Lung (tissue), 11 donors: ENCODE measurements at regions not wholly inside any gene's neighbourhood (a gene's known extent, or its start where the extent isn't known, plus 50 kb on each side); places are given as distances from the start of the nearest gene placed in this dataset.

Source experiments
- ATAC-seq: fragments of 200-7000 bp; cut with Tn5 transposase; one replicate; pipeline ENCODE4 v1.9.1; 2020; ENCODE audit warnings: moderate number of reproducible peaks; ENCODE audit not compliant: insufficient read depth, low FRiP score
- DNase-seq, 3 donors: peaks; one replicate each; pipeline ENCODE4 v3.0.0-alpha.2; 2013 to 2017
- H3K27ac ChIP-seq, 2 donors: one replicate each; pipeline ENCODE4 v1.5.1; 2013; ENCODE audit warnings: mild to moderate bottlenecking in 2 of 2, moderate library complexity in 2 of 2, control low read depth in 1 of 2, inconsistent platforms in 1 of 2, low read depth in 1 of 2, low read length in 1 of 2
- H3K27me3 ChIP-seq, 3 donors: one replicate each; pipeline ENCODE4 v1.5.1; 2013; ENCODE audit warnings: low read length in 2 of 3; ENCODE audit not compliant: control insufficient read depth in 3 of 3, insufficient read depth in 3 of 3
- H3K36me3 ChIP-seq, 4 donors: one replicate each; pipeline ENCODE4 v1.5.1; 2013; ENCODE audit warnings: low read length in 4 of 4, mild to moderate bottlenecking in 1 of 4, moderate library complexity in 1 of 4; ENCODE audit not compliant: control insufficient read depth in 4 of 4, insufficient read depth in 4 of 4
- H3K4me1 ChIP-seq, 5 donors: one replicate each; pipeline ENCODE4 v1.5.1; 2013; ENCODE audit warnings: low read length in 5 of 5, mild to moderate bottlenecking in 2 of 5, moderate library complexity in 1 of 5; ENCODE audit not compliant: control insufficient read depth in 5 of 5, insufficient read depth in 5 of 5
- H3K4me3 ChIP-seq: one replicate; pipeline ENCODE4 v1.5.1; 2013; ENCODE audit warnings: mild to moderate bottlenecking, control low read depth, moderate library complexity
- H3K9ac ChIP-seq, 2 donors: one replicate each; pipeline ENCODE4 v1.5.1; 2013; ENCODE audit warnings: low read length in 2 of 2, control low read depth in 1 of 2; ENCODE audit not compliant: insufficient read depth in 1 of 2
- H3K9me3 ChIP-seq, 4 donors: one replicate each; pipeline ENCODE4 v1.5.1; 2013; ENCODE audit warnings: low read length in 3 of 4, mild to moderate bottlenecking in 1 of 4, moderate library complexity in 1 of 4; ENCODE audit not compliant: control insufficient read depth in 4 of 4, insufficient read depth in 3 of 4
- CTCF ChIP-seq: IDR thresholded peaks from 2 replicates; pipeline ENCODE4 v1.5.1; 2012; ENCODE audit warnings: mild to moderate bottlenecking; ENCODE audit errors: control extremely low read depth, extremely low read depth
- WGBS, 2 donors: extraction: QIAGEN DNeasy Blood & Tissue Kit; methylation state at CpG; one replicate each; pipeline ENCODE4 v1.1.7; 2013; 5-methylcytosine and 5-hydroxymethylcytosine counted together
- donor health status: control.
- donor health status: control.
- donor health status: Bipolar disorder and iron deficiency.
- donor health status: healthy.
- donor health status: DM: yes; HTN: yes; CAD: no.

- Histone ChIP-seq H3K4me1 (no peaks in the 10 kb centered on the region), H3K4me3 (no peak overlapping the region), H3K9me3 (peaks cover 0 to 9% (median 0%) of the 10 kb centered on the region in 4 donors), H3K27me3 (no peaks in the 10 kb centered on the region), H3K9ac (no peak overlapping the region), H3K27ac (no peak overlapping the region), H3K36me3 (no peaks in the 10 kb centered on the region)
- DNase-seq: no peak
- TF ChIP-seq CTCF: no peak
- ATAC-seq: no peak
Observed at GRCh38 chr10:9685596-9685995, 1332.1 kb upstream of the CELF2 start.

- Histone ChIP-seq H3K4me1 (no peaks in the 10 kb centered on the region), H3K9ac (no peak overlapping the region), H3K27me3 (no peaks in the 10 kb centered on the region), H3K4me3 (no peak overlapping the region), H3K9me3 (no peaks in the 10 kb centered on the region), H3K27ac (no peak overlapping the region), H3K36me3 (no peaks in the 10 kb centered on the region)
- DNase-seq: no peak
- no peak for TF ChIP-seq CTCF
- no peak for ATAC-seq
Observed at GRCh38 chr10:9688711-9689110, 1329.0 kb upstream of the CELF2 start.

- Histone ChIP-seq H3K27me3 (no peaks in the 10 kb centered on the region), H3K9me3 (peaks cover 0 to 2% (median 1%) of the 10 kb centered on the region in 4 donors), H3K27ac (no peak overlapping the region), H3K4me1 (no peaks in the 10 kb centered on the region), H3K9ac (no peak overlapping the region), H3K36me3 (no peaks in the 10 kb centered on the region), H3K4me3 (no peak overlapping the region)
- DNase-seq: no peak
- no peak for TF ChIP-seq CTCF
- WGBS, 2 donors: 29 to 61% methylated on average over 3 of the region's 3 CpGs
- ATAC-seq: no peak
Observed at GRCh38 chr10:9707216-9707615, 1310.5 kb upstream of the CELF2 start.

GRCh38 chr10:9709849-9710248, 1307.8 kb upstream of the CELF2 start:
- Histone ChIP-seq H3K27ac (no peak overlapping the region), H3K4me3 (no peak overlapping the region), H3K4me1 (no peaks in the 10 kb centered on the region), H3K27me3 (no peaks in the 10 kb centered on the region), H3K9me3 (peaks cover 1 to 10% (median 5%) of the 10 kb centered on the region in 4 donors), H3K9ac (no peak overlapping the region), H3K36me3 (no peaks in the 10 kb centered on the region)
- no peak for ATAC-seq
- 68 to 85% methylated on average over 3 of the region's 3 CpGs for WGBS, 2 donors
- no peak for TF ChIP-seq CTCF
- DNase-seq: no peak
